Upper lobe of left lung (tissue), 6 donors: ENCODE measurements at regions not wholly inside any gene's neighbourhood (a gene's known extent, or its start where the extent isn't known, plus 50 kb on each side); places are given as distances from the start of the nearest gene placed in this dataset.

ENCODE experiments used
- ATAC-seq, 2 donors: fragments of 200-7000 bp; cut with Tn5 transposase; one replicate each; pipeline ENCODE4 v1.9.1; 2022; ENCODE audit warnings: mild to moderate bottlenecking in 2 of 2, moderate library complexity in 2 of 2; ENCODE audit not compliant: low FRiP score in 2 of 2
- DNase-seq, 2 donors: peaks; one replicate each; pipeline ENCODE4 v3.0.0-alpha.2; 2019 to 2020
- H3K27ac ChIP-seq, 4 donors: fragments of 200-600 bp; sonication (generic); one replicate each; pipeline ENCODE4 v1.5.1; 2016 to 2019
- H3K27me3 ChIP-seq, 4 donors: fragments of 200-600 bp; sonication (generic); one replicate each; pipeline ENCODE4 v1.5.1; 2017 to 2019
- H3K36me3 ChIP-seq, 4 donors: fragments of 200-600 bp; sonication (generic); one replicate each; pipeline ENCODE4 v1.5.1; 2016 to 2019
- H3K4me1 ChIP-seq, 4 donors: fragments of 200-600 bp; sonication (generic); one replicate each; pipeline ENCODE4 v1.5.1; 2018 to 2019
- H3K4me3 ChIP-seq, 4 donors: fragments of 200-600 bp; sonication (generic); one replicate each; pipeline ENCODE4 v1.5.1; 2017 to 2019; ENCODE audit warnings: mild to moderate bottlenecking in 2 of 4, moderate library complexity in 1 of 4
- H3K9me3 ChIP-seq, 4 donors: fragments of 200-600 bp; sonication (generic); one replicate each; pipeline ENCODE4 v1.5.1; 2018 to 2019
- EP300 ChIP-seq, 4 donors: sonication (generic); formaldehyde crosslinking; IDR thresholded peaks; one replicate each; pipeline ENCODE4 v1.5.1; 2017; ENCODE audit warnings: antibody characterized with exemption in 4 of 4, control low read depth in 2 of 4
- POLR2A ChIP-seq, 4 donors: fragments of 450-650 bp; IDR thresholded peaks; one replicate each; pipeline ENCODE4 v1.5.1; 2016 to 2017; ENCODE audit warnings: antibody characterized with exemption in 4 of 4, mild to moderate bottlenecking in 2 of 4
- POLR2AphosphoS5 ChIP-seq, 2 donors: sonication (generic); formaldehyde crosslinking; IDR thresholded peaks; one replicate each; pipeline ENCODE4 v1.5.1; 2017; ENCODE audit warnings: antibody characterized with exemption in 2 of 2
- WGBS, 2 donors: methylation state at CpG; one replicate each; pipeline ENCODE4 v1.1.5; 2017 to 2018; 5-methylcytosine and 5-hydroxymethylcytosine counted together
- TF ChIP-seq, protein P1 (sequence below), 6 experiments: fragments of 450-650 bp in 4 of 6; fragments of 200-600 bp in 2 of 6; sonication (generic) in 2 of 6; IDR thresholded peaks; one replicate each; pipeline ENCODE4 v1.5.1; 2016 to 2019; ENCODE audit warnings: antibody characterized with exemption in 6 of 6
- donor health status: DM: no; HTN: no; CAD: no; lungs with moderate emphysema.
- donor health status: DM: no; HTN: yes; CAD: no; lungs with severe emphysema.

DNA sequence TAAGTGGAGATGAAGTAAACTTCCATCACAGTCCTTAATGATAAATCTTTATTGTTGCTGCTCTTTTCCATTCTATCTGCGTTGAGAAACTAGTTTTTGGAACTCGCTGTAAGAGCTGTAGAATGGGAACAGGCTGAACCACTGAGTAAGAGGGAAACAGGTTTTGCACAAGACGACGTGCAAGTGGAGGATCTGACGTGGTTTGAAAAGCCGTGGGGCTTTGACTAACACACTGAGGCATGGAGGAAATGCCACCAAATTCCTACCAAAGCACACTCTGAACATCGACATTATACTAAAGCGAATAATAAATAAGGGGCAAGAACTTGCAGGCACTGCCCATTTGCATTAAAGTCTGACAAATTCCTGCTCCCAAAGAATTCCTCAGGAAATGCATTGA lies 160.6 kb downstream of the KLF6 start:
- Histone ChIP-seq H3K4me1 (peaks cover 0 to 8% (median 3%) of the 10 kb centered on the region in 4 donors), H3K27me3 (no peaks in the 10 kb centered on the region), H3K27ac (peak overlapping the region in 1 of 4 donors; percentile 11), H3K4me3 (no peak overlapping the region), H3K36me3 (no peaks in the 10 kb centered on the region), H3K9me3 (peaks cover 0 to 5% (median 0%) of the 10 kb centered on the region in 4 donors)
- DNase-seq (no peak), ATAC-seq (no peak)
- WGBS, 2 donors, result 66 to 72% methylated on average over 8 of the region's 8 CpGs
- no peak for TF ChIP-seq EP300 (IDR thresholded peaks at IDR 0.05)
- TF ChIP-seq POLR2AphosphoS5 (IDR thresholded peaks at IDR 0.05), result no peak
- TF ChIP-seq POLR2A (IDR thresholded peaks at IDR 0.05), result no peak
- TF ChIP-seq, protein P1, sequence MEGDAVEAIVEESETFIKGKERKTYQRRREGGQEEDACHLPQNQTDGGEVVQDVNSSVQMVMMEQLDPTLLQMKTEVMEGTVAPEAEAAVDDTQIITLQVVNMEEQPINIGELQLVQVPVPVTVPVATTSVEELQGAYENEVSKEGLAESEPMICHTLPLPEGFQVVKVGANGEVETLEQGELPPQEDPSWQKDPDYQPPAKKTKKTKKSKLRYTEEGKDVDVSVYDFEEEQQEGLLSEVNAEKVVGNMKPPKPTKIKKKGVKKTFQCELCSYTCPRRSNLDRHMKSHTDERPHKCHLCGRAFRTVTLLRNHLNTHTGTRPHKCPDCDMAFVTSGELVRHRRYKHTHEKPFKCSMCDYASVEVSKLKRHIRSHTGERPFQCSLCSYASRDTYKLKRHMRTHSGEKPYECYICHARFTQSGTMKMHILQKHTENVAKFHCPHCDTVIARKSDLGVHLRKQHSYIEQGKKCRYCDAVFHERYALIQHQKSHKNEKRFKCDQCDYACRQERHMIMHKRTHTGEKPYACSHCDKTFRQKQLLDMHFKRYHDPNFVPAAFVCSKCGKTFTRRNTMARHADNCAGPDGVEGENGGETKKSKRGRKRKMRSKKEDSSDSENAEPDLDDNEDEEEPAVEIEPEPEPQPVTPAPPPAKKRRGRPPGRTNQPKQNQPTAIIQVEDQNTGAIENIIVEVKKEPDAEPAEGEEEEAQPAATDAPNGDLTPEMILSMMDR (IDR thresholded peaks at IDR 0.05), result no peak

DNA sequence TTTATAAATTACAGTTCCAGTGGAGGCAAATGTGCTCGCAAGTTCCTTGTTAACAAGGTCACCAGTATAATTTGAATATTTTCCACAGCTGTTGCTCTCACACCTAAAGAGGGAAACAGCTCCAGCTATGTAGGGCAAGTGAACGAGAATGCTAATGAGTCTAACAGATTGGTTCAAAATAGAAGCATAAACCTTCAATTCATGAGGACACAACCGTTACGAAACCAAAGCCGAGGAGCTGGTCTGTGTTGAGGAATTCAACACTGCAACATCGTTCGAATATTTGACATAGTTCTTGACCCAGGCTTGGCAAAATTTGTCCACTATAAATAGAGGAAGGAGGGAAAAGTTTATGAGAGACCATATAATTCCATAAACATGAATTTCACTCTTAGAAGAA lies 161.3 kb downstream of the KLF6 start:
- TF ChIP-seq POLR2A (IDR thresholded peaks at IDR 0.05) (no peak), POLR2AphosphoS5 (IDR thresholded peaks at IDR 0.05) (peak in 1 of 2 donors; percentile 31)
- peaks cover 0 to 5% (median 0%) of the 10 kb centered on the region in 4 donors for H3K9me3 ChIP-seq
- H3K4me3 ChIP-seq, result no peak overlapping the region
- no peaks in the 10 kb centered on the region for H3K36me3 ChIP-seq
- ATAC-seq (peak in 1 of 2 donors; percentile 73), DNase-seq (no peak)
- peak overlapping the region in 2 of 4 donors; percentile 33 to 46 for H3K27ac ChIP-seq
- H3K4me1 ChIP-seq, result peaks cover 0 to 8% (median 3%) of the 10 kb centered on the region in 4 donors
- no peaks in the 10 kb centered on the region for H3K27me3 ChIP-seq
- 49 to 57% methylated on average over 7 of the region's 7 CpGs for WGBS, 2 donors

DNA sequence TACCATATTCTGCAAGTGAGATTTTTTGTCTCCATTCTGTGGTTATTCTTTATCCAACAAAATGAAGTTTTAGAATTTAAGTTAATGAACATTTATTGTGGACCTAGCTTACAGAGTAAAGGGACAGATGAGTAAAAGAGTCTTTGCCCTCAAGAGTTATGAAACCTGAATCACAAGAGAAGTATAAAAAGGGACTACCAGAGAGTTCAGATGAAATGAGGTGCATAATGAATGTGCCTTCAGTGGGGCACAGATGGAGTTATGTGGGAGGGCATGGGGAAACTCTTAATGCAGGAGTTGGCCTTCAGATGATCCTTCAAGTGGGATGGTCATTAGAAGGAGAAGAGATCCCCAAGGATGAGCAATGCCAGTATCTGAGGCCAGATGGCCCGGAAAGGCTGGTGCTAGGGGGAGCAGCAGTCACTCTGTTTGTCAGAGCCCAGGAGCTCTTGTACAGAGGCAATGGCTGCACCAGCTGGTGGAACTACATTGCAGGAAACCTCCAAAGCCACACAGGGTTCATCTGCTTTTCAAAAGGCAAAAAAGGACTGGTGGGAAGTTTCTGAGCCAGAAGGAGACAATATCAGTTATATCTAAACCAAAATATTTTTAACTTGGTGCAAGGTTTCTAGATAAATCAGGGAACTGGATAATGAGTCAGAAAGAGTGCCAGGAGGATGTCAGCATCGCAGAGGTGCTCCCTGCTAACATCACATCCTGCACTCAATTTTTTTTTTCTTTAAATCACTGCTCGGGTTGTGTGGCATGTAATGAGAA lies 162.0 kb downstream of the KLF6 start:
- H3K9me3 ChIP-seq, result peaks cover 0 to 5% (median 0%) of the 10 kb centered on the region in 4 donors
- whole genome bisulfite sequencing, 2 donors, result 69 to 78% methylated on average over 3 of the region's 3 CpGs
- no peaks in the 10 kb centered on the region for H3K36me3 ChIP-seq
- H3K4me3 ChIP-seq, result no peak overlapping the region
- ATAC-seq, result no peak
- TF ChIP-seq, protein P1 (IDR thresholded peaks at IDR 0.05), result no peak
- H3K27me3 ChIP-seq, result no peaks in the 10 kb centered on the region
- H3K4me1 ChIP-seq, result peaks cover 0 to 8% (median 3%) of the 10 kb centered on the region in 4 donors
- no peak for DNase-seq
- H3K27ac ChIP-seq, result peak overlapping the region in 3 of 4 donors; percentile 15 to 46 (median 33)

GRCh38 chr10:3622427-3622826 lies 162.6 kb downstream of the KLF6 start:
- DNase-seq (no peak), ATAC-seq (no peak)
- WGBS, 2 donors, result 91% methylated on average over 2 of the region's 2 CpGs
- Histone ChIP-seq H3K4me3 (no peak overlapping the region), H3K27ac (no peak overlapping the region), H3K4me1 (peaks cover 0 to 8% (median 3%) of the 10 kb centered on the region in 4 donors), H3K9me3 (peaks cover 0 to 5% (median 0%) of the 10 kb centered on the region in 4 donors), H3K36me3 (no peaks in the 10 kb centered on the region), H3K27me3 (no peaks in the 10 kb centered on the region)
- TF ChIP-seq POLR2AphosphoS5 (IDR thresholded peaks at IDR 0.05) (no peak), POLR2A (IDR thresholded peaks at IDR 0.05) (no peak), EP300 (IDR thresholded peaks at IDR 0.05) (no peak)
- TF ChIP-seq, protein P1 (IDR thresholded peaks at IDR 0.05), result no peak

DNA sequence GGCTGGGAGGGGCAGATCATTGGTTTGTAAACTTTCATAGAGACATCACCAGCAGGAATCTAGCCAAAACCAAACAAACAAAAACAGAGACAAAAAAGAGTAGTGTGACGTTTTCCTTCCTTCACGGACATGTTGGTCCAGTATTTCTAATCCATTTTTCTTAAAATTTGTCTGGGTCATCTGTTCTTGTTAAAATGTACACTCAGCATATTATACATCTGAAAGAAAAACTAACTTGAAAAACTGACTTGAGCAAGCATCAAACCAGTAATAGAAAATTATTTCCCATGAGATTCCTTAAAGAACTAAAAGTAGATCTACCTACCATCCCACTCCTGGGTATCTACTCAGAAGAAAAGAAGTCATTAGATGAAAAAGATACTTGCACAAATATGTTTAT lies 164.2 kb downstream of the KLF6 start:
- H3K9me3 ChIP-seq, result peaks cover 0 to 5% (median 0%) of the 10 kb centered on the region in 4 donors
- WGBS, 2 donors, result 88 to 91% methylated on average over 2 of the region's 2 CpGs
- ATAC-seq, result no peak
- no peaks in the 10 kb centered on the region for H3K27me3 ChIP-seq
- no peak for DNase-seq
- no peak overlapping the region for H3K4me3 ChIP-seq
- H3K36me3 ChIP-seq, result no peaks in the 10 kb centered on the region
- peaks cover 0 to 8% (median 3%) of the 10 kb centered on the region in 4 donors for H3K4me1 ChIP-seq
- H3K27ac ChIP-seq, result no peak overlapping the region
- TF ChIP-seq EP300 (IDR thresholded peaks at IDR 0.05), result no peak
- no peak for TF ChIP-seq POLR2A (IDR thresholded peaks at IDR 0.05)
- TF ChIP-seq, protein P1 (IDR thresholded peaks at IDR 0.05), result no peak
- TF ChIP-seq POLR2AphosphoS5 (IDR thresholded peaks at IDR 0.05), result no peak
